Endodermal cell (in vitro differentiated cells): ENCODE measurements at regions not wholly inside any gene's neighbourhood (a gene's known extent, or its start where the extent isn't known, plus 50 kb on each side); places are given as distances from the start of the nearest gene placed in this dataset.

Source experiments
- DNase-seq: peaks from one replicate; pipeline ENCODE4 v3.0.0-alpha.2; 2017
- H3K27ac ChIP-seq: 2 replicates; pipeline ENCODE4 v1.5.1; 2013; ENCODE audit warnings: mild to moderate bottlenecking, low read depth, low read length, moderate library complexity
- H3K27me3 ChIP-seq: 2 replicates; pipeline ENCODE4 v1.6.1; 2013; ENCODE audit warnings: mild to moderate bottlenecking, low read length, moderate library complexity; ENCODE audit not compliant: insufficient read depth, control insufficient read depth, poor library complexity, severe bottlenecking
- H3K36me3 ChIP-seq: 2 replicates; pipeline ENCODE4 v1.7.0; 2013; ENCODE audit warnings: mild to moderate bottlenecking, low read length, moderate library complexity; ENCODE audit not compliant: control insufficient read depth, insufficient read depth
- H3K4me1 ChIP-seq: one replicate; pipeline ENCODE4 v1.7.0; 2013; ENCODE audit warnings: low read length; ENCODE audit not compliant: control insufficient read depth, insufficient read depth
- H3K4me3 ChIP-seq: 2 replicates; pipeline ENCODE4 v1.5.1; 2013; ENCODE audit warnings: mild to moderate bottlenecking, low read length, moderate library complexity
- H3K9ac ChIP-seq: 2 replicates; pipeline ENCODE4 v1.6.1; 2013; ENCODE audit warnings: mild to moderate bottlenecking, low read length, moderate library complexity; ENCODE audit not compliant: poor library complexity, severe bottlenecking; ENCODE audit errors: extremely low read depth
- H3K9me3 ChIP-seq: 2 replicates; pipeline ENCODE4 v1.6.1; 2013; ENCODE audit warnings: mild to moderate bottlenecking, low read length, moderate library complexity; ENCODE audit not compliant: control insufficient read depth
- H3K27ac Mint-ChIP-seq: 2 replicates; pipeline ENCODE4 v1.8.0; 2020; ENCODE audit warnings: mixed read lengths
- H3K27me3 Mint-ChIP-seq: 2 replicates; pipeline ENCODE4 v1.8.0; 2021; ENCODE audit warnings: mild to moderate bottlenecking, mixed read lengths; ENCODE audit not compliant: insufficient read depth
- H3K36me3 Mint-ChIP-seq: 2 replicates; pipeline ENCODE4 v1.8.0; 2020; ENCODE audit warnings: low read depth, mixed read lengths
- H3K4me1 Mint-ChIP-seq: 2 replicates; pipeline ENCODE4 v1.8.0; 2020; ENCODE audit warnings: mixed read lengths
- H3K4me3 Mint-ChIP-seq: 2 replicates; pipeline ENCODE4 v1.8.0; 2020; ENCODE audit warnings: mild to moderate bottlenecking, moderate library complexity, mixed read lengths
- H3K9me3 Mint-ChIP-seq: 2 replicates; pipeline ENCODE4 v1.8.0; 2020; ENCODE audit warnings: mild to moderate bottlenecking, mixed read lengths
- WGBS, 2 experiments: methylation state at CpG; one replicate each; pipeline versions ENCODE4 v1.1.5 to v1.1.7; 2013; ENCODE audit warnings: missing lambda C conversion rate in 2 of 2, mixed read lengths in 1 of 2; ENCODE audit not compliant: insufficient coverage in 1 of 2, insufficient read length in 1 of 2; 5-methylcytosine and 5-hydroxymethylcytosine counted together
- TF ChIP-seq, protein P1 (sequence below): fragments of 200-600 bp; sonication (generic); conservative IDR thresholded peaks from 2 replicates; pipeline ENCODE4 v1.5.0; 2021; ENCODE audit warnings: antibody characterized with exemption, mild to moderate bottlenecking

DNA sequence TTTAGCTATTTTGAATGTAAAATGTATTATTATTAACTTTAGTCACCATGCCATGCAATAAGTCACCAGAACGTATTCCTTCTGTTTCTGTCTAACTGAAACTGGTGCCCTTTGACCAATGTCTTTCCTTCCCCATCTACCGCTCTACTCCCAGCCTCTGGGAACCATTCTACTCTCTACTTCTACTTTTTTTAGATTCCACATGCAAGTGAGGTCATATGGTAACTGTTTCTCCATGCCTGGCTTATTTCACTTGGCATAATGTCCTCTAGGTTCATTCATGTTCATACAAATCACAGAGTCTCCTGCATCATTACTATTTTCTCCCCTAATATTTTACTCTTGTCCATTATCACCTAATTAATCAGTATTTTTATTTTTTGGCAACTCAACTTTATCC, 160.1 kb downstream of the TMX1 start:
- 69 to 79% methylated on average over 2 of the region's 2 CpGs for WGBS, 2 experiments
- TF ChIP-seq, protein P1, sequence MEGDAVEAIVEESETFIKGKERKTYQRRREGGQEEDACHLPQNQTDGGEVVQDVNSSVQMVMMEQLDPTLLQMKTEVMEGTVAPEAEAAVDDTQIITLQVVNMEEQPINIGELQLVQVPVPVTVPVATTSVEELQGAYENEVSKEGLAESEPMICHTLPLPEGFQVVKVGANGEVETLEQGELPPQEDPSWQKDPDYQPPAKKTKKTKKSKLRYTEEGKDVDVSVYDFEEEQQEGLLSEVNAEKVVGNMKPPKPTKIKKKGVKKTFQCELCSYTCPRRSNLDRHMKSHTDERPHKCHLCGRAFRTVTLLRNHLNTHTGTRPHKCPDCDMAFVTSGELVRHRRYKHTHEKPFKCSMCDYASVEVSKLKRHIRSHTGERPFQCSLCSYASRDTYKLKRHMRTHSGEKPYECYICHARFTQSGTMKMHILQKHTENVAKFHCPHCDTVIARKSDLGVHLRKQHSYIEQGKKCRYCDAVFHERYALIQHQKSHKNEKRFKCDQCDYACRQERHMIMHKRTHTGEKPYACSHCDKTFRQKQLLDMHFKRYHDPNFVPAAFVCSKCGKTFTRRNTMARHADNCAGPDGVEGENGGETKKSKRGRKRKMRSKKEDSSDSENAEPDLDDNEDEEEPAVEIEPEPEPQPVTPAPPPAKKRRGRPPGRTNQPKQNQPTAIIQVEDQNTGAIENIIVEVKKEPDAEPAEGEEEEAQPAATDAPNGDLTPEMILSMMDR: no peak
- Mint-ChIP-seq H3K36me3 (no peaks in the 10 kb centered on the region), H3K9me3 (no peaks in the 10 kb centered on the region), H3K4me1 (peaks cover 13% of the 10 kb centered on the region), H3K27me3 (no peaks in the 10 kb centered on the region), H3K4me3 (no peak overlapping the region), H3K27ac (no peak overlapping the region)
- Histone ChIP-seq H3K4me1 (peaks cover 4% of the 10 kb centered on the region), H3K9ac (no peak overlapping the region), H3K4me3 (no peak overlapping the region), H3K27ac (no peak overlapping the region), H3K36me3 (no peaks in the 10 kb centered on the region), H3K27me3 (no peaks in the 10 kb centered on the region), H3K9me3 (no peaks in the 10 kb centered on the region)
- DNase-seq: no peak

- TF ChIP-seq, protein P1: no peak
- Histone ChIP-seq H3K9me3 (no peaks in the 10 kb centered on the region), H3K36me3 (no peaks in the 10 kb centered on the region), H3K9ac (no peak overlapping the region), H3K4me1 (no peaks in the 10 kb centered on the region), H3K27me3 (no peaks in the 10 kb centered on the region), H3K4me3 (no peak overlapping the region), H3K27ac (no peak overlapping the region)
- H3K4me1 Mint-ChIP-seq: peaks cover 10% of the 10 kb centered on the region
- no peaks in the 10 kb centered on the region for H3K9me3 Mint-ChIP-seq
- H3K4me3 Mint-ChIP-seq: no peak overlapping the region
- H3K36me3 Mint-ChIP-seq: no peaks in the 10 kb centered on the region
- 83 to 91% methylated on average over 1 to 2 of the region's 2 CpGs for WGBS, 2 experiments
- H3K27ac Mint-ChIP-seq: no peak overlapping the region
- no peak for DNase-seq
- H3K27me3 Mint-ChIP-seq: no peaks in the 10 kb centered on the region
Observed at GRCh38 chr14:51401272-51401671, 161.2 kb downstream of the TMX1 start.

- Histone ChIP-seq H3K27ac (no peak overlapping the region), H3K4me3 (no peak overlapping the region), H3K9ac (no peak overlapping the region), H3K36me3 (no peaks in the 10 kb centered on the region), H3K4me1 (no peaks in the 10 kb centered on the region), H3K27me3 (no peaks in the 10 kb centered on the region), H3K9me3 (no peaks in the 10 kb centered on the region)
- Mint-ChIP-seq H3K27me3 (no peaks in the 10 kb centered on the region), H3K9me3 (no peaks in the 10 kb centered on the region), H3K4me3 (no peak overlapping the region), H3K27ac (no peak overlapping the region), H3K36me3 (no peaks in the 10 kb centered on the region), H3K4me1 (peaks cover 10% of the 10 kb centered on the region)
- TF ChIP-seq, protein P1: no peak
- 85 to 86% methylated on average over 1 to 2 of the region's 2 CpGs for WGBS, 2 experiments
- no peak for DNase-seq
Observed at GRCh38 chr14:51401756-51402155, 161.7 kb downstream of the TMX1 start.
